Thyroid gland (tissue), 4 donors: ENCODE measurements at regions not wholly inside any gene's neighbourhood (a gene's known extent, or its start where the extent isn't known, plus 50 kb on each side); places are given as distances from the start of the nearest gene placed in this dataset.

ENCODE experiments used
- CTCF ChIP-seq, 6 experiments: fragments of 200-600 bp in 3 of 6; fragments of 450-650 bp in 3 of 6; sonication (generic) in 3 of 6; IDR thresholded peaks; one replicate each; pipeline ENCODE4 v1.5.1; 2016 to 2019; ENCODE audit warnings: antibody characterized with exemption in 6 of 6, mild to moderate bottlenecking in 2 of 6, inconsistent platforms in 1 of 6, moderate library complexity in 1 of 6
- POLR2A ChIP-seq, 2 donors: fragments of 450-650 bp; IDR thresholded peaks; one replicate each; pipeline ENCODE4 v1.6.1; 2017; ENCODE audit warnings: antibody characterized with exemption in 2 of 2, mild to moderate bottlenecking in 2 of 2, moderate library complexity in 1 of 2

DNA sequence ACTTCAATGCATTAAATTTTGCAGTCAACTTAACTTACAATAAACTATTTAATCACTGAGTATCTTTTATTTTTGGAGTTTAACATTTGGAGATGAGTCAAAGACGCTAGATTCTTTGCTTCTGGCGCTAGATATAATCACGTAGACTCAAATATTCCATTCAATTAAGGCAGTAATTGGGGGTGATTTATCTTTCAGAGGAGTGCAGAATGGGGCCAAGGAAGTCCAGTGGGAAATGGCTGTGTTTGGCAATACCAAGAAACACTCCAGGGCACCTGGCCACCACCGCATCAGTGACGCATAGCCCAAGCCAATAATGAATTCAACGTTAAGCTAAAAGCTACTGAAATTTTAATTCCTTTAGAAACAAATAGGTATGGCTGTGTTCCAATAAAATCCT, 81.2 kb downstream of the PHAX start:
- TF ChIP-seq POLR2A (IDR thresholded peaks at IDR 0.05) (no peak), CTCF (IDR thresholded peaks at IDR 0.05) (no peak)
